Hepatocyte (in vitro differentiated cells): ENCODE measurements at regions not wholly inside any gene's neighbourhood (a gene's known extent, or its start where the extent isn't known, plus 50 kb on each side); places are given as distances from the start of the nearest gene placed in this dataset.

Experiments
- DNase-seq: peaks from one replicate; pipeline ENCODE4 v3.0.0-alpha.2; 2016; ENCODE audit warnings: low spot score
- H2AFZ ChIP-seq: fragments of 200-600 bp; sonication (generic); 2 replicates; pipeline ENCODE4 v1.6.0; 2016; ENCODE audit warnings: antibody characterized with exemption, mild to moderate bottlenecking
- H3K27ac ChIP-seq: fragments of 200-600 bp; sonication (generic); 2 replicates; pipeline ENCODE4 v1.5.1; 2016; ENCODE audit warnings: mild to moderate bottlenecking
- H3K27me3 ChIP-seq: fragments of 200-600 bp; sonication (generic); 2 replicates; pipeline ENCODE4 v1.6.1; 2016
- H3K36me3 ChIP-seq: fragments of 200-600 bp; sonication (generic); replicated peaks from 2 replicates; pipeline ENCODE4 v1.5.1; 2016; ENCODE audit warnings: low read depth; ENCODE audit not compliant: insufficient read depth
- H3K4me1 ChIP-seq: fragments of 200-600 bp; sonication (generic); 2 replicates; pipeline ENCODE4 v1.5.1; 2016; ENCODE audit warnings: mild to moderate bottlenecking, moderate library complexity; ENCODE audit not compliant: insufficient read depth
- H3K4me2 ChIP-seq: fragments of 200-600 bp; sonication (generic); 2 replicates; pipeline ENCODE4 v1.6.0; 2016
- H3K4me3 ChIP-seq: fragments of 200-600 bp; sonication (generic); 2 replicates; pipeline ENCODE4 v1.5.1; 2016; ENCODE audit warnings: mild to moderate bottlenecking
- H3K79me2 ChIP-seq: fragments of 200-600 bp; sonication (generic); 2 replicates; pipeline ENCODE4 v1.6.0; 2017; ENCODE audit warnings: mild to moderate bottlenecking
- H3K9me2 ChIP-seq: fragments of 200-600 bp; sonication (generic); replicated peaks from 2 replicates; pipeline ENCODE4 v1.6.0; 2017; ENCODE audit warnings: mild to moderate bottlenecking; ENCODE audit not compliant: insufficient read depth
- H3K9me3 ChIP-seq: fragments of 200-600 bp; sonication (generic); 2 replicates; pipeline ENCODE4 v1.5.1; 2016; ENCODE audit warnings: low read depth, mild to moderate bottlenecking
- H4K20me1 ChIP-seq: fragments of 200-600 bp; sonication (generic); 2 replicates; pipeline ENCODE4 v1.6.0; 2016; ENCODE audit warnings: mild to moderate bottlenecking; ENCODE audit not compliant: insufficient read depth, poor library complexity, severe bottlenecking
- EZH2 ChIP-seq: fragments of 200-600 bp; sonication (generic); IDR thresholded peaks from 2 replicates; pipeline ENCODE4 v1.6.1; 2016; ENCODE audit warnings: antibody characterized with exemption, mild to moderate bottlenecking, borderline replicate concordance
- EZH2phosphoT487 ChIP-seq: fragments of 200-600 bp; sonication (generic); IDR thresholded peaks from one replicate; pipeline ENCODE4 v1.6.1; 2018; ENCODE audit warnings: antibody characterized with exemption, mild to moderate bottlenecking, low read depth, moderate library complexity; ENCODE audit not compliant: unreplicated experiment, severe bottlenecking
- WGBS: methylation state at CpG from one replicate; pipeline ENCODE4 v1.1.6; 2016; ENCODE audit warnings: low lambda C conversion rate; ENCODE audit errors: missing lambda C conversion rate; 5-methylcytosine and 5-hydroxymethylcytosine counted together
- TF ChIP-seq, protein P1 (sequence below): fragments of 200-600 bp; sonication (generic); IDR thresholded peaks from 2 replicates; pipeline ENCODE4 v1.5.1; 2016; ENCODE audit warnings: antibody characterized with exemption, mild to moderate bottlenecking; ENCODE audit not compliant: poor library complexity

DNA sequence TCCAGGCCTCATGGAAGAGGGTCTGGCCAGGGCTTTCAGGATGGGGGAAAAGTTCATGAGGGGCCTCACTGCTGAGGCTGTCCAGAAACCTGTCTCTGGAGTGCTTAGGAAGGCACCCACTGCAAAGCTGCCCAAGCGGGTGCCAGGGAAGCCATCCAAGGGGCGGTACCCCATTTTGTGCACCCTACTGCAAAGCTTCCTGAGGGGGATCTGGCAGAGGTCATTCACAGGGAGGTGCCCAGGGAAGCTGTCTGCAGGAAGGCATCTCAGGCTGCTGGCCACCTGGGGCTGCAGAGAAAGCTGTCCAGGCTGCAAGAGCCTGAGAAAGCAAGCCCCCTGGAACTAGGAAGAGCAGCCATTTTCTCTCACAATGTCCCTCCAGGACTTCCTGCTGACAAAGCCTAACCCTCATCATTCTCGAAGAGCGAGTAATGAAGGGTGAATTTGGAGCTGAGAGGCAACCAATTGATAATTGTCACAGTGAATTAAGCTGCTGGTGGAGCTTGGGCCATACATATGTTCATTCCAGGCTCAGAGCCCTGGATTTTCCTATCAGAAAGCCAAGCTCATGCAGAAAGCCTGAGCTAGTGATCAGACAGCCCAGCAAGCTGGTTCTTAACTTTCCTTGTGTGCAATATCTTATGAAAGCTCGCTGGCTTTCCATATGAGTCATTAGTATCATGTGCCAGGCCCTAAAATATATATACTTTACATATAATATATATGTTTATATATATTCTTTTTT is 62.2 kb upstream of the SLC22A16 start:
- no peak overlapping the region for H2AFZ ChIP-seq
- WGBS = 91% methylated on average over 5 of the region's 5 CpGs

GRCh38 chr6:110537208-110538123 is 61.1 kb upstream of the SLC22A16 start:
- H3K4me3 ChIP-seq = no peak overlapping the region
- no peaks in the 10 kb centered on the region for H4K20me1 ChIP-seq
- peak overlapping the region; percentile 92 for H3K27ac ChIP-seq
- no peaks in the 10 kb centered on the region for H3K9me3 ChIP-seq
- no peaks in the 10 kb centered on the region for H3K27me3 ChIP-seq
- 61% methylated on average over 8 of the region's 8 CpGs for WGBS
- peak overlapping the region; percentile 32 for H3K4me2 ChIP-seq
- H3K79me2 ChIP-seq = no peaks in the 10 kb centered on the region
- H3K4me1 ChIP-seq = peaks cover 24% of the 10 kb centered on the region
- H3K9me2 ChIP-seq = no peaks in the 10 kb centered on the region
- H2AFZ ChIP-seq = peak overlapping the region; percentile 18
- TF ChIP-seq EZH2 = no peak
- TF ChIP-seq, protein P1, sequence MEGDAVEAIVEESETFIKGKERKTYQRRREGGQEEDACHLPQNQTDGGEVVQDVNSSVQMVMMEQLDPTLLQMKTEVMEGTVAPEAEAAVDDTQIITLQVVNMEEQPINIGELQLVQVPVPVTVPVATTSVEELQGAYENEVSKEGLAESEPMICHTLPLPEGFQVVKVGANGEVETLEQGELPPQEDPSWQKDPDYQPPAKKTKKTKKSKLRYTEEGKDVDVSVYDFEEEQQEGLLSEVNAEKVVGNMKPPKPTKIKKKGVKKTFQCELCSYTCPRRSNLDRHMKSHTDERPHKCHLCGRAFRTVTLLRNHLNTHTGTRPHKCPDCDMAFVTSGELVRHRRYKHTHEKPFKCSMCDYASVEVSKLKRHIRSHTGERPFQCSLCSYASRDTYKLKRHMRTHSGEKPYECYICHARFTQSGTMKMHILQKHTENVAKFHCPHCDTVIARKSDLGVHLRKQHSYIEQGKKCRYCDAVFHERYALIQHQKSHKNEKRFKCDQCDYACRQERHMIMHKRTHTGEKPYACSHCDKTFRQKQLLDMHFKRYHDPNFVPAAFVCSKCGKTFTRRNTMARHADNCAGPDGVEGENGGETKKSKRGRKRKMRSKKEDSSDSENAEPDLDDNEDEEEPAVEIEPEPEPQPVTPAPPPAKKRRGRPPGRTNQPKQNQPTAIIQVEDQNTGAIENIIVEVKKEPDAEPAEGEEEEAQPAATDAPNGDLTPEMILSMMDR = no peak
- TF ChIP-seq EZH2phosphoT487 = no peak
- H3K36me3 ChIP-seq = no peaks in the 10 kb centered on the region
- peak; percentile 67 for DNase-seq

More for the DNA sequence above, 62.2 kb upstream of the SLC22A16 start:
- peaks cover 28% of the 10 kb centered on the region for H3K4me1 ChIP-seq
- no peak for TF ChIP-seq EZH2phosphoT487
- no peak for TF ChIP-seq EZH2
- TF ChIP-seq, protein P1 = no peak
- H4K20me1 ChIP-seq = no peaks in the 10 kb centered on the region
- H3K9me3 ChIP-seq = no peaks in the 10 kb centered on the region
- H3K36me3 ChIP-seq = no peaks in the 10 kb centered on the region
- no peaks in the 10 kb centered on the region for H3K27me3 ChIP-seq
- no peaks in the 10 kb centered on the region for H3K9me2 ChIP-seq
- no peak overlapping the region for H3K4me3 ChIP-seq
- H3K27ac ChIP-seq = peak overlapping the region; percentile 92
- no peak overlapping the region for H3K4me2 ChIP-seq
- no peak for DNase-seq
- H3K79me2 ChIP-seq = no peaks in the 10 kb centered on the region

DNA sequence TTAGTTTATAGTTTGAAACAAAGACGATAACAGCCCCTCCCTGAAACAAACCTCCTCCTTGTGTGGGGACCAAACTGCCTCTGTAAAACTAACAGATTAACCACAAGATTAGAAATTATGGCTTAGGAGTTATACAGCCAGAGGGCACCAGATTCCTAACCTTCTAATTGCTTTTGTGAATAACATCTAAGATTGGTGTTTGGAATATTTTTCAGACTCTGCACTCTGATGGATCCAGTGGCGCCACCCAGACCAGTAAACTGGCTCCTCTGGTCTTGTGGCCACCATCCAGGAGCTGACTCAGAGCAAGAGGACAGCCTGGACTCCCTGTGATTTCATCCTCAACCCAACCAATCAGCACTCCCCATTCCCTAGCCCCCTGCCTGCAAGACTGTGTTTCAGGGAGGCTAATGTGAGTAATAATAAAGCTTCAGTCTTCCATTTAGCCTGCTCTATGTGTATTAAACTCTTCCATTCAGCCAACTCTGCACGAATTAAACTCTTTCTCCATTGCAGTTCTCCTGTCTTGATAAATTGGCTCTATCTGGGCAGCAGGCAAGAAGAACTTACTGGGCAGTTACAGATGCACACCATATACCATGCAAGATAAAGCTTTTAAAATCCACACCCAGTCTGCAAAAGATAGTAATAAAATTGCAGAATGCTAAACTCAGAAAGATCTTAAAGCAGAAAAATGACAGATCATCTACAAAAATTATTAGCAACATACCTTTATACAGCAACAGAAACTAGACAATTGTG is 58.5 kb upstream of the SLC22A16 start:
- Histone ChIP-seq H3K4me1 (peaks cover 13% of the 10 kb centered on the region), H3K36me3 (no peaks in the 10 kb centered on the region), H4K20me1 (no peaks in the 10 kb centered on the region), H3K4me3 (no peak overlapping the region), H3K4me2 (no peak overlapping the region), H3K9me3 (no peaks in the 10 kb centered on the region), H3K27ac (no peak overlapping the region), H2AFZ (no peak overlapping the region), H3K79me2 (no peaks in the 10 kb centered on the region), H3K27me3 (no peaks in the 10 kb centered on the region), H3K9me2 (no peaks in the 10 kb centered on the region)
- WGBS = 90% methylated on average over 3 of the region's 3 CpGs
- no peak for TF ChIP-seq EZH2phosphoT487
- no peak for TF ChIP-seq EZH2
- TF ChIP-seq, protein P1 = no peak
- DNase-seq = no peak
